Liver (tissue), 7 donors: ENCODE measurements at regions not wholly inside any gene's neighbourhood (a gene's known extent, or its start where the extent isn't known, plus 50 kb on each side); places are given as distances from the start of the nearest gene placed in this dataset.

ENCODE experiments used
- DNase-seq: peaks from one replicate; pipeline ENCODE4 v3.0.0-alpha.2; 2017; ENCODE audit warnings: low spot score
- H3K27ac ChIP-seq, 2 donors: one replicate each; pipeline ENCODE4 v1.7.0; 2013; ENCODE audit warnings: inconsistent platforms in 2 of 2, low read length in 2 of 2, control low read depth in 1 of 2, low read depth in 1 of 2, mild to moderate bottlenecking in 1 of 2
- H3K27me3 ChIP-seq, 4 donors: one replicate each; pipeline versions ENCODE4 v1.6.1 to v1.7.0; 2013; ENCODE audit warnings: low read length in 3 of 4, inconsistent platforms in 1 of 4, mild to moderate bottlenecking in 1 of 4, moderate library complexity in 1 of 4; ENCODE audit not compliant: control insufficient read depth in 4 of 4, insufficient read depth in 4 of 4
- H3K36me3 ChIP-seq, 4 donors: one replicate each; pipeline versions ENCODE4 v1.6.1 to v1.7.0; 2013; ENCODE audit warnings: low read length in 3 of 4, mild to moderate bottlenecking in 3 of 4, low read depth in 1 of 4, moderate library complexity in 1 of 4; ENCODE audit not compliant: control insufficient read depth in 4 of 4, insufficient read depth in 3 of 4
- H3K4me1 ChIP-seq, 4 donors: one replicate each; pipeline versions ENCODE4 v1.6.1 to v1.7.0; 2013; ENCODE audit warnings: low read length in 3 of 4, mild to moderate bottlenecking in 3 of 4, moderate library complexity in 1 of 4; ENCODE audit not compliant: control insufficient read depth in 4 of 4, insufficient read depth in 4 of 4
- H3K4me3 ChIP-seq, 3 donors: one replicate each; pipeline versions ENCODE4 v1.6.1 to v1.7.0; 2013; ENCODE audit warnings: low read length in 3 of 3, control low read depth in 1 of 3, low read depth in 1 of 3, mild to moderate bottlenecking in 1 of 3
- H3K9ac ChIP-seq, 2 donors: one replicate each; pipeline ENCODE4 v1.7.0; 2013; ENCODE audit warnings: low read length in 2 of 2, mild to moderate bottlenecking in 2 of 2, moderate library complexity in 2 of 2, control low read depth in 1 of 2, low read depth in 1 of 2
- H3K9me3 ChIP-seq, 4 donors: one replicate each; pipeline versions ENCODE4 v1.6.1 to v1.7.0; 2013; ENCODE audit warnings: low read length in 3 of 4; ENCODE audit not compliant: control insufficient read depth in 4 of 4
- ATF3 ChIP-seq: IDR thresholded peaks from 2 replicates; pipeline ENCODE4 v1.6.1; 2016; ENCODE audit warnings: antibody characterized with exemption
- EGR1 ChIP-seq, 2 donors: IDR thresholded peaks; 2 replicates each; pipeline ENCODE4 v1.6.1; 2016 to 2018; ENCODE audit warnings: antibody characterized with exemption in 2 of 2, low read depth in 2 of 2
- FOXA1 ChIP-seq: IDR thresholded peaks from 2 replicates; pipeline ENCODE4 v1.6.1; 2016; ENCODE audit warnings: antibody characterized with exemption
- GABPA ChIP-seq, 2 donors: IDR thresholded peaks in 1 of 2; conservative IDR thresholded peaks in 1 of 2; 2 replicates each; pipeline ENCODE4 v1.6.1; 2016; ENCODE audit warnings: antibody characterized with exemption in 2 of 2, mild to moderate bottlenecking in 1 of 2, moderate library complexity in 1 of 2
- HNF4A ChIP-seq, 2 donors: conservative IDR thresholded peaks; 2 replicates each; pipeline ENCODE4 v1.6.1; 2016; ENCODE audit warnings: antibody characterized with exemption in 2 of 2, mild to moderate bottlenecking in 2 of 2
- HNF4G ChIP-seq: IDR thresholded peaks from 2 replicates; pipeline ENCODE4 v1.6.1; 2016; ENCODE audit warnings: antibody characterized with exemption
- JUND ChIP-seq, 2 donors: IDR thresholded peaks; 2 replicates each; pipeline ENCODE4 v1.6.1; 2016; ENCODE audit warnings: antibody characterized with exemption in 2 of 2
- MAX ChIP-seq: IDR thresholded peaks from 2 replicates; pipeline ENCODE4 v1.6.1; 2016; ENCODE audit warnings: antibody characterized with exemption
- NR2F2 ChIP-seq: IDR thresholded peaks from 2 replicates; pipeline ENCODE4 v1.6.1; 2016; ENCODE audit warnings: antibody characterized with exemption
- RAD21 ChIP-seq, 2 donors: IDR thresholded peaks; 2 replicates each; pipeline ENCODE4 v1.6.1; 2016; ENCODE audit warnings: antibody characterized with exemption in 2 of 2, mild to moderate bottlenecking in 2 of 2
- REST ChIP-seq: IDR thresholded peaks from 2 replicates; pipeline ENCODE4 v1.6.1; 2016; ENCODE audit warnings: antibody characterized with exemption, mild to moderate bottlenecking
- RXRA ChIP-seq, 2 donors: IDR thresholded peaks; 2 replicates each; pipeline ENCODE4 v1.6.1; 2017 to 2018; ENCODE audit warnings: antibody characterized with exemption in 2 of 2, mild to moderate bottlenecking in 1 of 2
- SP1 ChIP-seq: IDR thresholded peaks from 2 replicates; pipeline ENCODE4 v1.6.1; 2018; ENCODE audit warnings: antibody characterized with exemption, mild to moderate bottlenecking
- TAF1 ChIP-seq: conservative IDR thresholded peaks from 2 replicates; pipeline ENCODE4 v1.6.1; 2016; ENCODE audit warnings: antibody characterized with exemption, mild to moderate bottlenecking
- ZBTB33 ChIP-seq: IDR thresholded peaks from 2 replicates; pipeline ENCODE4 v1.6.1; 2016; ENCODE audit warnings: antibody characterized with exemption
- WGBS: extraction: QIAGEN DNeasy Blood & Tissue Kit; methylation state at CpG from one replicate; pipeline ENCODE4 v1.1.7; 2013; 5-methylcytosine and 5-hydroxymethylcytosine counted together
- donor health status: healthy.
- donor health status: healthy.
- donor health status: healthy.
- donor health status: healthy.

- Histone ChIP-seq H3K9ac (no peak overlapping the region), H3K9me3 (no peaks in the 10 kb centered on the region), H3K4me3 (no peak overlapping the region), H3K27me3 (no peaks in the 10 kb centered on the region), H3K27ac (no peak overlapping the region), H3K4me1 (no peaks in the 10 kb centered on the region), H3K36me3 (no peaks in the 10 kb centered on the region)
- WGBS = 92% methylated on average over 2 of the region's 2 CpGs
- DNase-seq = no peak
- TF ChIP-seq MAX = no peak
- no peak for TF ChIP-seq RAD21 (IDR thresholded peaks at IDR 0.05)
- no peak for TF ChIP-seq HNF4G
Measured at GRCh38 chr12:94091624-94092023, 56.8 kb upstream of the PLXNC1 start.

GRCh38 chr12:94092516-94093241 lies 55.7 kb upstream of the PLXNC1 start:
- Histone ChIP-seq H3K36me3 (no peaks in the 10 kb centered on the region), H3K9me3 (no peaks in the 10 kb centered on the region), H3K27me3 (no peaks in the 10 kb centered on the region), H3K9ac (no peak overlapping the region), H3K27ac (no peak overlapping the region), H3K4me3 (no peak overlapping the region), H3K4me1 (no peaks in the 10 kb centered on the region)
- no peak for DNase-seq
- 87% methylated on average over 13 of the region's 13 CpGs for WGBS
- TF ChIP-seq REST = no peak
- no peak for TF ChIP-seq EGR1 (IDR thresholded peaks at IDR 0.05; ENCODE audit: low read depth in 2 of 2)
- TF ChIP-seq NR2F2 = no peak
- no peak for TF ChIP-seq GABPA (IDR thresholded peaks at IDR 0.05 in 1 of 2, conservative IDR thresholded peaks at IDR 0.05 in 1 of 2)
- no peak for TF ChIP-seq JUND (IDR thresholded peaks at IDR 0.05)
- no peak for TF ChIP-seq ZBTB33
- TF ChIP-seq FOXA1 = no peak
- TF ChIP-seq HNF4A (conservative IDR thresholded peaks at IDR 0.05) = no peak
- TF ChIP-seq SP1 = no peak
- TF ChIP-seq MAX = no peak
- no peak for TF ChIP-seq RXRA (IDR thresholded peaks at IDR 0.05)
- TF ChIP-seq RAD21 (IDR thresholded peaks at IDR 0.05) = no peak
- no peak for TF ChIP-seq HNF4G
- no peak for TF ChIP-seq ATF3
- TF ChIP-seq TAF1 = no peak
